AG10803 (cell line): ENCODE measurements at regions not wholly inside any gene's neighbourhood (a gene's known extent, or its start where the extent isn't known, plus 50 kb on each side); places are given as distances from the start of the nearest gene placed in this dataset.
"Not testable (repeated sequence)": the region's sequence is repeated elsewhere in the genome, so short reads cannot be mapped to it uniquely, and the experiment has no call there.

Experiments
- DNase-seq: peaks from one replicate; pipeline ENCODE4 v3.0.0; 2010; ENCODE audit warnings: low read depth
- H3K4me3 ChIP-seq: 2 replicates; pipeline ENCODE4 v1.5.1; 2011; ENCODE audit warnings: mild to moderate bottlenecking, low read length, control low read depth
- TF ChIP-seq, protein P1 (sequence below): conservative IDR thresholded peaks from 2 replicates; pipeline ENCODE4 v1.5.1; 2011; ENCODE audit warnings: mild to moderate bottlenecking, low read length, control low read depth, inconsistent platforms

DNA sequence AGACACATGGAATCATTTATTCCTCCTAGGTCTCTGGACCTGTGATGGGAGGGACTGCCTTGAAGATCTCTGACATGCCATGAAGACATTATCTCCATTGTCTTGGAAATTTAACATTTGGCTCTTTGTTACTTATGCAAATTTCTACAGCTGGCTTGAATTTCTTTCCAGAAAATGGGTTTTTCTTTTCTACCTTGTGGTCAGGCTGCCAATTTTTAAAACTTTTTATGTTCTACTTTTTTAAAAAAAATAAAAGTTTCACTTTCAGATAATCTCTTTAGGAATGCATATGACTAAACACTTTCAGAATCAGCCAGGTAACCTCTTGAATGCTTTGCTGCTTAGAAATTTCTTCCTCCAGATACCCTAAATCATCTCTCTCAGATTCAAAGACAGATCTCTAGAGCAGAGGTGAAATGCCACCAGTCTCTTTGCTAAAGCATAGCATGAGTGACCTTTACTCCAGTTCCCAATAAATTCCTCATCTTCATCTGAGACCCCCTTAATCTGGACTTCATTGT, 209.6 kb downstream of the RPRM start:
- DNase-seq, result no peak
- TF ChIP-seq, protein P1, sequence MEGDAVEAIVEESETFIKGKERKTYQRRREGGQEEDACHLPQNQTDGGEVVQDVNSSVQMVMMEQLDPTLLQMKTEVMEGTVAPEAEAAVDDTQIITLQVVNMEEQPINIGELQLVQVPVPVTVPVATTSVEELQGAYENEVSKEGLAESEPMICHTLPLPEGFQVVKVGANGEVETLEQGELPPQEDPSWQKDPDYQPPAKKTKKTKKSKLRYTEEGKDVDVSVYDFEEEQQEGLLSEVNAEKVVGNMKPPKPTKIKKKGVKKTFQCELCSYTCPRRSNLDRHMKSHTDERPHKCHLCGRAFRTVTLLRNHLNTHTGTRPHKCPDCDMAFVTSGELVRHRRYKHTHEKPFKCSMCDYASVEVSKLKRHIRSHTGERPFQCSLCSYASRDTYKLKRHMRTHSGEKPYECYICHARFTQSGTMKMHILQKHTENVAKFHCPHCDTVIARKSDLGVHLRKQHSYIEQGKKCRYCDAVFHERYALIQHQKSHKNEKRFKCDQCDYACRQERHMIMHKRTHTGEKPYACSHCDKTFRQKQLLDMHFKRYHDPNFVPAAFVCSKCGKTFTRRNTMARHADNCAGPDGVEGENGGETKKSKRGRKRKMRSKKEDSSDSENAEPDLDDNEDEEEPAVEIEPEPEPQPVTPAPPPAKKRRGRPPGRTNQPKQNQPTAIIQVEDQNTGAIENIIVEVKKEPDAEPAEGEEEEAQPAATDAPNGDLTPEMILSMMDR, result no peak
- H3K4me3 ChIP-seq, result no peak overlapping the region

DNA sequence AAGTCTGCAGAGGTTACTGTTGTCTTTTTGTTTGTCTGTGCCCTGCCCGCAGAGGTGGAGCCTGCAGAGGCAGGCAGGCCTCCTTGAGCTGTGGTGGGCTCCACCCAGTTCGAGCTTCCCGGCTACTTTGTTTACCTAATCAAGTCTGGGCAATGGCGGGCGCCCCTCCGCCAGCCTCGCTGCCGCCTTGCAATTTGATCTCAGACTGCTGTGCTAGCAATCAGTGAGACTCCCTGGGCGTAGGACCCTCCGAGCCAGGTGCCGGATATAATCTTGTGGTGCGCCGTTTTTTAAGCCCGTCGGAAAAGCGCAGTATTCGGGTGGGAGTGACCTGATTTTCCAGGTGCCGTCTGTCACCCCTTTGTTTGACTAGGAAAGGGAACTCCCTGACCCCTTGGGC, 221.7 kb downstream of the RPRM start:
- DNase-seq, H3K4me3 ChIP-seq: not testable (repeated sequence)

DNA sequence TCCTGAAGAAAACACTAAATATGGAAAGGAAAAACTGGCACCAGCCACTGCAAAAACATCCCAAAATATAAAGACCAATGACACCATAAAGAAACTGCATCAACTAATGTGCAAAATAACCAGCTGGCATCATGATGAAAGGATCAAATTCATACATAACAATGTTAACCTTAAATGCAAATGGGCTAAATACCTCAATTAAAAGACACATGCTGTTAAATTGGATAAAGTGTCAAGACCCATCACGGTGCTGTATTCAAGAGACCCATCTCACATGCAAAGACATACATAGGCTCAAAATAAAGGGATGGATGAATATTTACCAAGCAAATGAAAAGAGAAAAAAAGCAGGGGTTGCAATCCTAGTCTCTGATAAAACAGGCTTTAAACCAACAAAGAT, 231.9 kb downstream of the RPRM start:
- not testable (repeated sequence) for DNase-seq, H3K4me3 ChIP-seq

DNA sequence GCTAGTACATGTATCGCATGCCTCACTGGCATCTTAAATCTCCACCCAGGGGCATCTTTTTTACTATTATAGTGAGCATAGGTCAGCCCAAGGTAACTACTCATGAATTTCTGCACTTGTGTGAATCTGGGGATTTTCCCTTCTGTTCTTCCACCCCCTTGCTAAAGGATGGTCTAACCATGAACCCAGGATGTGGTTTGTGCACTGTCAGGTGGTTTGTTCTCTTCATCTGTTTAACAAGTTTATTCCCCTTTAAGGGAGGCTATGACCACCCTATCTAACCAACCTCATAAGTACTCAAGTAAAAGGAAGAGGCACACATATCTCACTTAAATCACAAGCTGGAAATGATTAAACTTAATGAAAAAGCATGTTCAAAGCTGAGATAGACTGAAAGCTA, 243.0 kb downstream of the RPRM start:
- H3K4me3 ChIP-seq, result no peak overlapping the region
- no peak for DNase-seq
- TF ChIP-seq, protein P1, result no peak

DNA sequence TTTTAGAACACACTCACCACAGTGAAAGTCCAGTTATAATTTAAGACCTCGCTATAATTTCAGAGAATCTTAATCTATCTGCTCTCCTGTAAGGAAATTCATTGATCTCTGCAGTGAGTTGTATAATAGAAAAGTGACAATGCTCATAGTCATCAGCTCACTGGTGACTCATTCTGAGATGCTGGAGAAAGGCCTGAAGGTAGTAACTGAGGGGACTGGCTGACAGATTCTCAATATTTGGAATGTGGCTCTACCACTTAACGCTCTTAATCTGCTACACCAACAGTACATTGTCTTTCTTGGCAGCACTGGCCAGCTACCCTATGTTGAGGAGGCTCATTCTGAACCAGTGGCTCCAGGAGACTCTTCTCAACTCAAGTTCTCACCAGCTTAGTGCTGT, 246.1 kb downstream of the RPRM start:
- no peak overlapping the region for H3K4me3 ChIP-seq
- no peak for DNase-seq
- TF ChIP-seq, protein P1, result no peak

DNA sequence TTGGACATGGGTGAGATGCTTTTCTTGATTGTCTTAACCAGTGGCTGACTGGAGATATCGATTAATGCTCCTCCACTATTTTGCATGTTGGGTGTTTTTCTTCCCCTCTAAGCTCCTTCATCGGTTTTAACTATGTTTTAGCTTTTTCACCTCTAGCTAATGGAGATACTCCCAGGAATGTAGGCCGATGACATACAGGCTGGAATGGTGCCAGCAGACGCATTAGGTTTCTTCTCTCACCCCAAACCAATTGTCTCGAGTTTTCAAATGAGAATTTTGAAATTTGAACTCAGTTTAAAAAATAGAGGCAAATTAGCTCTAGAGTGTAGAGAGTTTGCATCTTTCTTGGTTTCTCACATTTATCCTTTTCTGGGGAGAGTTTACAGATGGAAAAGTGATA, 247.6 kb downstream of the RPRM start:
- no peak for DNase-seq
- TF ChIP-seq, protein P1, result no peak

DNA sequence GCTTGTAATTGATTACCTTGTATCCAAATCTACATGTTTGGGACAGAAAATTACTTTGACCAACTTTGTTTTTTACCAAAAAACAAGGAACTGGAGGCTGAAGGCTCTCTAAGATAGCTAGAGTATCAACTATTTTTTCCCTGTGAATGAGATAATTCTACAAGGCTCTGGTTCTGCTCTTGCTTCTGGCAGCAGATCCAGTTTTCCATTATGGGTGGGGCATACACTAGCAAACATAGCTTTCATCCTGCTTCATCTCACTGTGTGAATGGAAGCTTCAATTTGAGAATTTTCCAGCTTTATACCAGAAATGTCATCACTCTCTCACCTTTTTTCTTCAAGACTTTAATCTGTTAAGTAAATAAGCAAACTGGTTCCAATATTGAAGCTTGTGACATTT, 249.7 kb downstream of the RPRM start:
- DNase-seq, result no peak
- no peak overlapping the region for H3K4me3 ChIP-seq
- TF ChIP-seq, protein P1, result no peak

More for the DNA sequence above, 247.6 kb downstream of the RPRM start:
- no peak overlapping the region for H3K4me3 ChIP-seq

DNA sequence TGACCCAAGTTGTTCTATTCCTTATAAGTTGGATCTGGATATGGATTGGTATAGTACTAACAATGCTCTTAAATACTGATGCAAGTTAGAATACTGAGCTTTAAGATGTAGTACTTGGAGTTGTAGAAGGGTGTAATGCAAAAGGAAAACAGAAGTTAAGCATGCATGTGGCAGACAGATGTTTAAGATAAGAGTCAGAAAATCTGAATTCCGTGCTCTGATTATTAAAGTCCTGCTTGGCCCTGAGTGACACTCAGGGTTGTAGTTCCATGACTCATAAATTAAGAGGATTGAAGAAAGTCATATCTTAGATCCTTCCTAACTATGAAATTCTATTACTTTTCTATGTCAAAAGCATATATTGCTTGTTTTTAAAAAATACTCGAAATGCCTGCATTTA, 250.6 kb downstream of the RPRM start:
- TF ChIP-seq, protein P1, result no peak
- no peak for DNase-seq
- H3K4me3 ChIP-seq, result no peak overlapping the region
